OCI-LY1 (cell line): ENCODE measurements at regions not wholly inside any gene's neighbourhood (a gene's known extent, or its start where the extent isn't known, plus 50 kb on each side); places are given as distances from the start of the nearest gene placed in this dataset.

Experiments used
- EZH2 ChIP-seq: fragments of 200-600 bp; sonication (generic), shearing (Covaris generic); IDR thresholded peaks from 2 replicates; pipeline ENCODE4 v1.8.0; 2017; ENCODE audit warnings: borderline replicate concordance, mixed run types, mild to moderate bottlenecking, antibody characterized with exemption, low read length, moderate library complexity, mixed read lengths
- TF ChIP-seq, protein P1 (sequence below): fragments of 200-600 bp; sonication (generic), shearing (Covaris generic); IDR thresholded peaks from 2 replicates; pipeline ENCODE4 v1.5.1; 2017; ENCODE audit warnings: mild to moderate bottlenecking, antibody characterized with exemption, low read length, moderate library complexity, mixed read lengths

DNA sequence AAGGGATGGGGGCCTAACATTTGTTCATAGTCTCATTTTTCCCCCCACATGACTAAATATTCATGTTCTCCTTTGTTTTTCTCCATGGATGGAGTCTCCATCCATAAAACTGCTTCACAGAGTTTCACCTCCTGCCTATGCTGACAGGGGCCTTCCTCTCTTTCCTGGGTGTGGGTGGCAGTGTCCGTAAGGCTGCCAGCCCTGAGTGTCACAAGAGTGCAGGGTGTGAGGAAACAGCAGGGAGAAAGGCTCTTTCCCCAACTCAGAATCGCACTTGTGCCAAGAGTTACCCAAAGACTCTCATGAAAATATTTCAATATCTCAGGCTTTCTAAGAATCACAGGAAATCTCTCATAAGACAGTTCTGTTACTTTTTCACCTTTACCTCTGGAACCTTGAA is 346.2 kb upstream of the MMS22L start:
- TF ChIP-seq EZH2, result no peak
- TF ChIP-seq, protein P1, sequence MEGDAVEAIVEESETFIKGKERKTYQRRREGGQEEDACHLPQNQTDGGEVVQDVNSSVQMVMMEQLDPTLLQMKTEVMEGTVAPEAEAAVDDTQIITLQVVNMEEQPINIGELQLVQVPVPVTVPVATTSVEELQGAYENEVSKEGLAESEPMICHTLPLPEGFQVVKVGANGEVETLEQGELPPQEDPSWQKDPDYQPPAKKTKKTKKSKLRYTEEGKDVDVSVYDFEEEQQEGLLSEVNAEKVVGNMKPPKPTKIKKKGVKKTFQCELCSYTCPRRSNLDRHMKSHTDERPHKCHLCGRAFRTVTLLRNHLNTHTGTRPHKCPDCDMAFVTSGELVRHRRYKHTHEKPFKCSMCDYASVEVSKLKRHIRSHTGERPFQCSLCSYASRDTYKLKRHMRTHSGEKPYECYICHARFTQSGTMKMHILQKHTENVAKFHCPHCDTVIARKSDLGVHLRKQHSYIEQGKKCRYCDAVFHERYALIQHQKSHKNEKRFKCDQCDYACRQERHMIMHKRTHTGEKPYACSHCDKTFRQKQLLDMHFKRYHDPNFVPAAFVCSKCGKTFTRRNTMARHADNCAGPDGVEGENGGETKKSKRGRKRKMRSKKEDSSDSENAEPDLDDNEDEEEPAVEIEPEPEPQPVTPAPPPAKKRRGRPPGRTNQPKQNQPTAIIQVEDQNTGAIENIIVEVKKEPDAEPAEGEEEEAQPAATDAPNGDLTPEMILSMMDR, result no peak
